Activated T-helper 1 cell treated with anti-CD3 and anti-CD28 coated beads, Interleukin-2, amount 50 U/mL, for 16 hours (primary cell): ENCODE measurements at regions not wholly inside any gene's neighbourhood (a gene's known extent, or its start where the extent isn't known, plus 50 kb on each side); places are given as distances from the start of the nearest gene placed in this dataset.

Source experiments
- DNase-seq, 2 donors: peaks; one replicate each; pipeline ENCODE4 v3.0.0-alpha.2; 2020; ENCODE audit warnings: low read depth in 1 of 2, low spot score in 1 of 2

DNA sequence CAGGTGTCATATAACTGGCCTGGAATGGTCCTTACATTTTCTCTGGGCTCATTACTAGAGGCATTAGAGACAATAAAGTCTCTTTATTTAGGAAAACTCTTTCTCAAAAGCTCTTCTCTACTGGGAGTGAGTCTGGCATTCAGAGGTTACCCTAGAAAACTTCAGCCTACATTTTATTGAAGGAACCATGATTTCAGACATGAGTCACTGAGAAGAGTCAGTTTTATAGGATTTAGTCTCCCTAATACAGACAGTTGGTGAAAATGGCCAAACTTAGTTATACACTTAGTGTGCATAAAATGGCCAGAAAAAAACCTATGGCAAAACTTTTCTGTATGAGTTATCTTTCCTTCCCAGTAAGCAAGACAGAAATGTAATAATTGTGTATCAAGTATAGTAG is 689.4 kb downstream of the ZEB2 start:
- DNase-seq: no peak

DNA sequence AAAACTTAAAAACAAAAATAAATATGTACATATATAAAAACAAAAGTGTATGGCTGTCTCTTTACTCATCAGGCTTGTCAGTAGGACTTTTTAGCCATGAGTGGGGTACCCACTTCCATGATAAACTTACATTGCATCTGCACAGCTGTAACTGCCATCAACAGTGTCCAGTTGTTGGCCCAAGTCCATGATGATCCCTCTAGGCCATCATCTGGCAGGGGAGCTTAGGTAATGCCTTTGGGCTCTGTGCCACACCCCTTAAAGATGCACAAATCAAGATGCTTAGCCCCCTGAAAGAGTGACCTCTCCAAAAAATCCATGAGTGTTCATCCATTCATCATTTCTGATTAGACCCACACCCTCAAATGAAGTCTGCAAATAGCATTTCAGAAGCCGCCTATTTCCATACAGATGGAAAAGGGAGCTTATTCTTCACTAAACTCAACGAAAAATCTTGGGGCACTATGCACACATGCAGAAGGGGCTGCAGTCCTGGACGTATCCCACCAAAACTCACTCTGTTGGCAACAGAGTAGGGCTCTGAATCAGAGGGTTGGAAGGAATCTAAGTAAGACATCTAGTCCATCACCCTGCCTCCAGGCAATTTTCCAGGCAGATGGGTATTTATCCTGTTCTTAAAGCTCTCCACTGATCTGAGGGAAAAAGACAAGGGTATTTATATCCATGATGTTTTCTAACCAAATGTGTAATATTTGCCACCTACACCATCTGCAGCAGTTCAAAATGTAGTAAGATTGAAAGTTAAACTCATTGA is 691.0 kb downstream of the ZEB2 start:
- DNase-seq: no peak

DNA sequence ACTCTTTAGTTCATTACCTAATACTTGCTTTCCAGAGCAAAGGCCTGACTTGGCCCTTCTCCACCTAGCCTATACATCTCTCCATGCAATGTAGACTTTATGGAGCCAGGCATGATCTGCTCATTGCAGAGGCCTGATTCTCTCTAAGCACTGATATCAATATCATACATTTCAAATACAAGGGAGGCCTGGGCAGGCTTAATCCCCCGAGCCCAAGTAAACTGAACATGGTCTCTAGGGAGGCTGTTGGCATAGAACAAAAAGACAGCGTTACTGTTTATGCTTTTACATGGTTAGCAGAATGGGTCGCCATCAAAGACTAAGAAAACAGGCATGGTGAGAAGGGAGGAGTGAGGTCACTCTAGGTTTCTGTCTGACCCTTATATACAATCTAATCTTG is 695.1 kb downstream of the ZEB2 start:
- no peak for DNase-seq

DNA sequence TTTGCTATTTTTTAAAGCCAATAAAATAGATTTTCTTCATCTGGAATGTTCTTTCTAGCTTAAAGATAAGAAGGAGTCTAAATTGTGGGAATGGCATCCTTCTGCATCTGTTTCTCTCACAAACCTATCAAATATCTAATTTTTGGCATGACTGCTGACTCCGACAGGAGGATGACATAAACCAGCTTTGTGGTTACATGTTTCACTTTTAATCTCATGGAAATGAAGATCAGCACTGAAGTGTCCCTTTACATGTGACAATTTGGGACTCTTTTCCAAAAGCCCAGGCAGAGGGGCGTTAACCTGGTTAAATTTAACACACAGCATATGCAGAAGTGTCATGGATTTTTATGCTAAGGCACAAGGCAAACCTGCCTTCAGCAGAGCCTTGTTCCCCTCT is 694.7 kb downstream of the ARHGAP15 start:
- no peak for DNase-seq

DNA sequence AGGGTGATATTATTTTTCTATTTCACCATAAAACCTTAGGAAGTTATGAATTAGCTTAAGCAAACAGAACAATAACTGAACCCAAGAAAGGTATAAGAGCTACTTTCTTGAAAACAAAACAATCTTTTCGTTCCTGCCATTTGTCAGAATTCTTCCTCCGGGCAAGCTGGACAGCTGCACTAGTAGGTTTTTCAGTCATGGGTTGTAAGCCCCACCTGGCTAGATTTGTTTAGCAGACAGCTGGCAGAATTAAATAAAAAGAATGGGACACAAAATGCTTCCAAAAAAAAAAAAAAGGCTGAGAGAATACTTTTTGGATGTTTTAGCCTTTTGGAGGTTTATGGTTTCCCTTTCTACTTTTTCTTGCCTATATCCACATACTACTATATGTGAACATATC is 694.1 kb downstream of the ARHGAP15 start:
- no peak for DNase-seq

DNA sequence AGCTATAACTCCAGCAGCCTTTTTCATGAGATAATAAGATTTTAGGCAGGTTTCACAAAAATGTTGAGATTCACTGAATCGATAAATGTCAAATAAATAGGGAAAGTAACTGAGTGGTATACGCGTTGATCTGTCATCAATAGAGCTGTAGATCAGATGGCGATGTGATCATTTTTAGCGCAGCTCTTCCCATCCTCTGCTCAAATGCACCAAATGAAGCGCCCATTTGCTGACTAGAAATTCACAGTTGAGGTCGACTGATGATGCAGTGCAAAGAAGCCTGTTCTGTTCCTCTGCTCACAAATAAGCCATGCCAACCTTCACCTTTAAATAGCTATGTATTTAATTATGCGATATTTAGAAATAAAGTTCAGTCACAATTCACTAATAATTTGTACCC is 693.5 kb downstream of the ARHGAP15 start:
- DNase-seq: no peak

DNA sequence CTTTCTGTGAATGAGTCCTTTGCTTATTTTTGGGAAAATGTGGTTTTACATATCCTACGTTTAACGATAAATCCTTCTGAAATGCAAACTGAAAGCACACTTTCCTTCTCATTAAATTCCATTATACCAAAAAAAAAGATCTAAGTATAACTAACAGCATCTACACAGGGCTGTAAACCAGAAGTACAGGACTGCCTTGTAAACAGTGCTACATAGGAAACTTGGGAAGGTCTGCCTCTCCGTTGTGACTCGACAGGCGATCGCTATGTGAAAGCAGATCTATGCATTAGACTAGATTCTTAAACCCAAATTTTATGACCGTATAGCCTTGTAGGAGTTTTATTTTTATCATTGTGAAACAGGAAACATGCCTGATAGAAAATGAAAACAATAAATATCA is 690.5 kb downstream of the ARHGAP15 start:
- DNase-seq: no peak

DNA sequence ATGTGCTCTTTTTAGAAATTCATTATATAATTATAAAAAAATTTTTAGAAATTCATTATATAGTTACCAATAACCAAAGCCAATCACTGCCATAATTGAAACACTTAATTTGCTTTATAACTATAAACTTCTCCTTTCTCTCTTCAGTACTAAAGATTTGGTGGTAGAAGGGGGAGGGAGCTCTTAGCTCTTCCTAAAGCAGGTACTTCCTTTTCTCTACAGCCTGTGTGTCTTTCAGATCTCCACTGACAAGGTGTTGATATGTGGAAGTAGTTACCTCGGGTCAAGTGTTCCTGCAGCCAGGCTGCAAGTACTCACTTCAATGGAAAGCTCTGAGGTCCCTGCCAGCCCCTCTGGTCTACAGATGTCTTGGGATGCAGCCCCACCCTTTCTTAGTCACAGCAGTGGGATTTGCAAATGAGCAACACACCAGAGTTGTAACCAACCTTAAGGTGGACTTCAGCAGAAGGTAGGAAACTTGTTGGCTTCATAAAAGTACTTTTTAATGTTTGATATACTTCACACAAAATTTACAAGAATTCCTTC is 690.0 kb downstream of the ARHGAP15 start:
- DNase-seq: no peak
